ENCODE measurements at regions not wholly inside any gene's neighbourhood (a gene's known extent, or its start where the extent isn't known, plus 50 kb on each side); places are given as distances from the start of the nearest gene placed in this dataset.

- no peak for FAIRE-seq
- TF ChIP-seq POLR2A (IDR thresholded peaks at IDR 0.05; ENCODE audit: low read depth, low read length), result no peak
- no peak for DNase-seq (ENCODE audit: insufficient read length, low spot score)
Measured at GRCh38 chr3:184659797-184660301, 52.0 kb downstream of the MAGEF1 start.

- DNase-seq (ENCODE audit: insufficient read length, low spot score), result no peak
- no peak for FAIRE-seq
- no peak for TF ChIP-seq POLR2A (IDR thresholded peaks at IDR 0.05; ENCODE audit: low read depth, low read length)
Measured at GRCh38 chr3:184658223-184658928, 53.5 kb downstream of the MAGEF1 start.

- TF ChIP-seq POLR2A (IDR thresholded peaks at IDR 0.05; ENCODE audit: low read depth, low read length), result no peak
- FAIRE-seq (no peak), DNase-seq (ENCODE audit: insufficient read length, low spot score) (no peak)
Measured at GRCh38 chr3:184656829-184657681, 54.8 kb downstream of the MAGEF1 start.

- DNase-seq (ENCODE audit: insufficient read length, low spot score), result no peak
- no peak for TF ChIP-seq POLR2A (IDR thresholded peaks at IDR 0.05; ENCODE audit: low read depth, low read length)
- no peak for FAIRE-seq
Measured at GRCh38 chr3:184656458-184656828, 55.4 kb downstream of the MAGEF1 start.

GRCh38 chr3:184655597-184655996 lies 56.3 kb downstream of the MAGEF1 start:
- no peak for TF ChIP-seq POLR2A (IDR thresholded peaks at IDR 0.05; ENCODE audit: low read depth, low read length)
- DNase-seq (ENCODE audit: insufficient read length, low spot score) (no peak), FAIRE-seq (no peak)

GRCh38 chr3:184654375-184654774 lies 57.5 kb downstream of the MAGEF1 start:
- no peak for TF ChIP-seq POLR2A (IDR thresholded peaks at IDR 0.05; ENCODE audit: low read depth, low read length)

GRCh38 chr3:184652465-184652864 lies 59.4 kb downstream of the MAGEF1 start:
- no peak for DNase-seq (ENCODE audit: insufficient read length, low spot score)
- FAIRE-seq, result no peak
- no peak for TF ChIP-seq POLR2A (IDR thresholded peaks at IDR 0.05; ENCODE audit: low read depth, low read length)

More at GRCh38 chr3:184654375-184654774, 57.5 kb downstream of the MAGEF1 start:
- no peak for FAIRE-seq
- no peak for DNase-seq (ENCODE audit: insufficient read length, low spot score)

- no peak for TF ChIP-seq POLR2A (IDR thresholded peaks at IDR 0.05; ENCODE audit: low read depth, low read length)
- no peak for FAIRE-seq
- no peak for DNase-seq (ENCODE audit: insufficient read length, low spot score)
Measured at GRCh38 chr3:184651904-184652303, 60.0 kb downstream of the MAGEF1 start.

- DNase-seq (ENCODE audit: insufficient read length, low spot score) (no peak), FAIRE-seq (no peak)
- TF ChIP-seq POLR2A (IDR thresholded peaks at IDR 0.05; ENCODE audit: low read depth, low read length), result no peak
Measured at GRCh38 chr3:184648636-184649035, 63.2 kb downstream of the MAGEF1 start.

- no peak for TF ChIP-seq POLR2A (IDR thresholded peaks at IDR 0.05; ENCODE audit: low read depth, low read length)
- FAIRE-seq (no peak), DNase-seq (ENCODE audit: insufficient read length, low spot score) (no peak)
Measured at GRCh38 chr3:184647405-184647936, 64.4 kb downstream of the MAGEF1 start.

GRCh38 chr3:184645336-184645735 lies 66.5 kb downstream of the MAGEF1 start:
- FAIRE-seq (no peak), DNase-seq (ENCODE audit: insufficient read length, low spot score) (no peak)
- TF ChIP-seq POLR2A (IDR thresholded peaks at IDR 0.05; ENCODE audit: low read depth, low read length), result no peak

- DNase-seq (ENCODE audit: insufficient read length, low spot score), result no peak
- FAIRE-seq, result no peak
- no peak for TF ChIP-seq POLR2A (IDR thresholded peaks at IDR 0.05; ENCODE audit: low read depth, low read length)
Measured at GRCh38 chr3:184643442-184643841, 68.4 kb downstream of the MAGEF1 start.

GRCh38 chr3:184642631-184643285 lies 69.1 kb downstream of the MAGEF1 start:
- FAIRE-seq (no peak), DNase-seq (ENCODE audit: insufficient read length, low spot score) (no peak)

GRCh38 chr3:184641430-184641829 lies 70.4 kb downstream of the MAGEF1 start:
- FAIRE-seq, result no peak
- TF ChIP-seq POLR2A (IDR thresholded peaks at IDR 0.05; ENCODE audit: low read depth, low read length), result no peak

More at GRCh38 chr3:184642631-184643285, 69.1 kb downstream of the MAGEF1 start:
- TF ChIP-seq POLR2A (IDR thresholded peaks at IDR 0.05; ENCODE audit: low read depth, low read length), result no peak

More at GRCh38 chr3:184641430-184641829, 70.4 kb downstream of the MAGEF1 start:
- no peak for DNase-seq (ENCODE audit: insufficient read length, low spot score)
